ENCODE measurements at regions not wholly inside any gene's neighbourhood (a gene's known extent, or its start where the extent isn't known, plus 50 kb on each side); places are given as distances from the start of the nearest gene placed in this dataset.
A peak's percentile ranks its signal among the peaks of the same experiment; 100 is the strongest.

DNA sequence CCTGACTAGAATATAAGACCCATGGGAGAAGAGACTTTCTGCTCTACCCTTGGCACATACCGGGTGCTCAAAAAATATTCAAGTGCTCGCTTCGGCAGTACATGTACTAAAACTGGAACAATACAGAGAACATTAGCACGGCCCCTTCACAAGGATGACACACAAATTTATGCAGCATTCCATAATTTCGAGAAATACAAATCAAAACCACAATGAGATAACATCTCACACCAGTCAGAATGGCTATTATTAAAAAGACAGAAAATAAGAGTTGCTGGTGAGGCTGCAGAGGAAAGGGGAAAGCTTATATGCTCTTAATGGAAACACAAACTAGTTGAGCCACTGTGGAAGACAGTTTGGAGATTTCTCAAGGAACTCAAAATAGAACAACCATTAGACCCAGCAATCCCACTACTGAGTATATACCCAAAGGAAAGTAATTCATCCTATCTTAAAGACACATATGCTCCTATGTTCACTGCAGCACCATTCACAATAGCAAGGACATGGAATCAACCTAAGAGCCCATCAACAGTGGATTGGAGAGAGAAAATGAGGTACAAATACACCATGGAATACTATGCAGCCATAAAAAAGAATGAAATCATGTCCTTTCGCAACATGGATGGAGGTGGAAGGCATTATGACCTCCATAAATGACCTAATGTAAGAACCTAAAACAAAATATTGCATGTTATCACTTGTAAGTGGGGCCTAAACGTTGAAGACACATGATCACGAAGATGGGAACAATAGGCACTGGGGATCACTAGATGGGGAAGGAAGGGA lies 71.6 kb upstream of the CYP1B1 start:
- no peak overlapping the region for H3K4me3 ChIP-seq

More for the DNA sequence above, 71.6 kb upstream of the CYP1B1 start:
- no peaks in the 10 kb centered on the region for H3K79me2 ChIP-seq (ENCODE audit: control insufficient read depth, insufficient read depth, low read length)
- no peak for ATAC-seq
- no peaks in the 10 kb centered on the region for H3K9me1 ChIP-seq (ENCODE audit: control insufficient read depth, insufficient read depth, low read length)
- no peak for FAIRE-seq
- in situ Hi-C loops (cut with MboI), result no loop called here
- BruUV-seq (replicated peaks), result no TSS peak
- no peaks in the 10 kb centered on the region for H4K20me1 ChIP-seq (replicated peaks; ENCODE audit: control insufficient read depth, insufficient read depth, low read length)
- H3K27ac ChIP-seq (ENCODE audit: extremely low read depth, low read depth, low read length), result peak overlapping the region; percentile 79; the same call in 2 of the 3 replicates
- no peak overlapping the region; the same call in 1 of the 2 replicates for H3K4me2 ChIP-seq (ENCODE audit: insufficient read depth, low read length)
- no peaks in the 10 kb centered on the region for H3K27me3 ChIP-seq (ENCODE audit: control insufficient read depth in 2 of 2, insufficient read depth in 2 of 2, low read length in 2 of 2)
- no peak for DNase-seq (ENCODE audit: extremely low read depth in 1 of 4, low spot score in 3 of 4)
- peaks cover 3 to 16% of the 10 kb centered on the region in 2 experiments; a peak in 4 of 5 replicates for H3K4me1 ChIP-seq (replicated peaks in 1 of 2; ENCODE audit: control insufficient read depth in 2 of 2, insufficient read depth in 2 of 2, low read length in 2 of 2)
- peak overlapping the region; percentile 81 for H2AFZ ChIP-seq (ENCODE audit: low read depth, low read length)
- TF ChIP-seq KDM1A (IDR thresholded peaks at IDR 0.05), result 0 out of 4 replicates have a peak, but pooled peaks of 1 of the 2 experiments have one; percentile 32
- TF ChIP-seq ZNF146 (CRISPR knock-in tag; IDR thresholded peaks at IDR 0.05; ENCODE audit: unreplicated experiment), result peak; percentile 97
- peak; percentile 57 for TF ChIP-seq RBM25 (IDR thresholded peaks at IDR 0.05; ENCODE audit: low read depth, low read length, severe bottlenecking)
- peak; percentile 48; the same call in 1 of the 2 replicates for TF ChIP-seq BCOR (IDR thresholded peaks at IDR 0.05)
- no peak for TF ChIP-seq MTA3 (IDR thresholded peaks at IDR 0.05; ENCODE audit: borderline replicate concordance)
- TF ChIP-seq MED1 (CRISPR knock-in tag; IDR thresholded peaks at IDR 0.05; ENCODE audit: borderline replicate concordance), result no peak
- TF ChIP-seq, protein P1, sequence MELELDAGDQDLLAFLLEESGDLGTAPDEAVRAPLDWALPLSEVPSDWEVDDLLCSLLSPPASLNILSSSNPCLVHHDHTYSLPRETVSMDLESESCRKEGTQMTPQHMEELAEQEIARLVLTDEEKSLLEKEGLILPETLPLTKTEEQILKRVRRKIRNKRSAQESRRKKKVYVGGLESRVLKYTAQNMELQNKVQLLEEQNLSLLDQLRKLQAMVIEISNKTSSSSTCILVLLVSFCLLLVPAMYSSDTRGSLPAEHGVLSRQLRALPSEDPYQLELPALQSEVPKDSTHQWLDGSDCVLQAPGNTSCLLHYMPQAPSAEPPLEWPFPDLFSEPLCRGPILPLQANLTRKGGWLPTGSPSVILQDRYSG (tag; conservative IDR thresholded peaks at IDR 0.05; ENCODE audit: low read depth), result 0 out of 2 replicates have a peak, but pooled peaks have one; percentile 27
- TF ChIP-seq TAL1 (IDR thresholded peaks at IDR 0.05), result no peak
- peak overlapping the region in 1 of 2 experiments; percentile 53; a peak in 1 of 4 replicates for H3K9ac ChIP-seq (ENCODE audit: insufficient read depth in 1 of 2, low read depth in 2 of 2, low read length in 2 of 2)
- 46% methylated on average over 8 of the region's 8 CpGs for whole genome bisulfite sequencing (ENCODE audit: insufficient coverage, low coverage, missing lambda C conversion rate)
- no peaks in the 10 kb centered on the region for H3K36me3 ChIP-seq (ENCODE audit: control insufficient read depth, insufficient read depth, low read length)
- intact Hi-C loops (cut with micrococcal nuclease), result no loop called here
- ChIA-PET CTCF (ENCODE audit: low intra/inter-chr PET ratio) (no interaction called here), POLR2A (no interaction called here)
- H3K9me3 ChIP-seq (replicated peaks; ENCODE audit: control insufficient read depth, insufficient read depth, low read depth, low read length), result no peaks in the 10 kb centered on the region

Measured in K562 (cell line).